ENCODE measurements at regions not wholly inside any gene's neighbourhood (a gene's known extent, or its start where the extent isn't known, plus 50 kb on each side); places are given as distances from the start of the nearest gene placed in this dataset.

DNA sequence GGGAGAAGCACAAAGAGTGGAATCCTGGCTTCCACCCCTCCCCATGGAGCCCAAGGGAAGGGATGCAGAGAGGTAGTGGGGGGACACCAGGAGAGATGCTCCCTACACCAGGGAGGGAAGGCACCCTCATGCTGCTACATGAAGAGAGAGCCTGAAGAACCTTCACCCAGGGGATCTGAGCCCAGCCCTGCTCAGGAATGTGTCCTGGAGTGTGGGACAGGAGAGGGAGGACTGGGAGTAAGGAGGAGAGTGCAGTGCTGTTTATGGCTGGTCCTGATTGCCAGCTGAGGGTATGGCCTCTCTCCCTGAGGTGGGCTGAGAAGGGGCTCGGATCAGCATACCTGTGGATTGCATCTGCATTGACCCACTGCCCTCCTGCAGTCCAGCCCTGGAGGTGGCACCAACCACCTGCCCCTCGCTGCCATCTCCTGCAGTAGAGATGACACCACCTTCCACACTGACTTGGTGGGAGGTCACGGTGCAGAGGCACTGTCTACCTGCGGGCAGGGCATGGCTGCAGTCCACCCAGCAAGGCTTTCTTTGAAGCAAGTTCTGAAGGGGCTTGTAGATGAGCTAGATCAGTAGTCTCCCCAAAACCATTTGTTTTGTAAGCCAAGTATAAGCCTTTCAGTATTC lies 114.9 kb upstream of the SLC25A48 start:
- Histone ChIP-seq H3K4me2 (ENCODE audit: insufficient read depth, low read length) (no peak overlapping the region), H3K36me3 (ENCODE audit: insufficient read depth, low read length) (no peaks in the 10 kb centered on the region), H3K27me3 (ENCODE audit: insufficient read depth, low read length) (peaks cover 25% of the 10 kb centered on the region), H3K27ac (ENCODE audit: low read depth, low read length) (no peak overlapping the region), H2AFZ (ENCODE audit: low read length) (no peak overlapping the region), H3K4me1 (ENCODE audit: insufficient read depth, low read length) (peaks cover 4% of the 10 kb centered on the region), H3K9me3 (ENCODE audit: low read depth, low read length) (no peaks in the 10 kb centered on the region), H3K4me3 (ENCODE audit: insufficient read depth, low read length) (no peak overlapping the region), H3K79me2 (ENCODE audit: insufficient read depth, low read length) (no peaks in the 10 kb centered on the region), H4K20me1 (ENCODE audit: insufficient read depth, low read length) (no peaks in the 10 kb centered on the region)
- no peak for DNase-seq (ENCODE audit: insufficient read length, low spot score, missing footprints)
- TF ChIP-seq, protein P1, sequence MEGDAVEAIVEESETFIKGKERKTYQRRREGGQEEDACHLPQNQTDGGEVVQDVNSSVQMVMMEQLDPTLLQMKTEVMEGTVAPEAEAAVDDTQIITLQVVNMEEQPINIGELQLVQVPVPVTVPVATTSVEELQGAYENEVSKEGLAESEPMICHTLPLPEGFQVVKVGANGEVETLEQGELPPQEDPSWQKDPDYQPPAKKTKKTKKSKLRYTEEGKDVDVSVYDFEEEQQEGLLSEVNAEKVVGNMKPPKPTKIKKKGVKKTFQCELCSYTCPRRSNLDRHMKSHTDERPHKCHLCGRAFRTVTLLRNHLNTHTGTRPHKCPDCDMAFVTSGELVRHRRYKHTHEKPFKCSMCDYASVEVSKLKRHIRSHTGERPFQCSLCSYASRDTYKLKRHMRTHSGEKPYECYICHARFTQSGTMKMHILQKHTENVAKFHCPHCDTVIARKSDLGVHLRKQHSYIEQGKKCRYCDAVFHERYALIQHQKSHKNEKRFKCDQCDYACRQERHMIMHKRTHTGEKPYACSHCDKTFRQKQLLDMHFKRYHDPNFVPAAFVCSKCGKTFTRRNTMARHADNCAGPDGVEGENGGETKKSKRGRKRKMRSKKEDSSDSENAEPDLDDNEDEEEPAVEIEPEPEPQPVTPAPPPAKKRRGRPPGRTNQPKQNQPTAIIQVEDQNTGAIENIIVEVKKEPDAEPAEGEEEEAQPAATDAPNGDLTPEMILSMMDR (IDR thresholded peaks at IDR 0.05; ENCODE audit: extremely low read depth, low read depth, low read length), result no peak

DNA sequence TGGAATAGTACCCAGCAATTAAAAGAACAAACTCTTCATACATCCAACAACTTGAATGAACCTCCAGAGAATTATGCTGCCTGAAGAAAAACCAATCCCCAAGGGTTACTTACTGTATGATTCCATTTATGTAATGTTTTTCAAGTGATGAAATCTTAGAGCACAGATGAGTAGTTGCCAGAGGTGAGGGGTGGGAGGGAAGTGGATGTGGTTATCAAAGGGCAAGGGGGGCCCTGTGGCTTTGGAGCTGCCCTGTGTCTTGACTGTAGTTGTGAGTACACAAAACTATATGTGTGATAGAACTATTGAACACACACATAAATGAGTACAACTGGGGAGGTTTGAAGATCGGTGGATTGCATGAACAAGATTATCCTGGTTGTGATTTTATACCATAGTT lies 115.8 kb upstream of the SLC25A48 start:
- Histone ChIP-seq H3K9me3 (ENCODE audit: low read depth, low read length) (no peaks in the 10 kb centered on the region), H3K27ac (ENCODE audit: low read depth, low read length) (no peak overlapping the region), H2AFZ (ENCODE audit: low read length) (no peak overlapping the region), H3K36me3 (ENCODE audit: insufficient read depth, low read length) (no peaks in the 10 kb centered on the region), H3K79me2 (ENCODE audit: insufficient read depth, low read length) (no peaks in the 10 kb centered on the region), H3K4me2 (ENCODE audit: insufficient read depth, low read length) (no peak overlapping the region), H3K4me3 (ENCODE audit: insufficient read depth, low read length) (no peak overlapping the region), H3K27me3 (ENCODE audit: insufficient read depth, low read length) (peaks cover 34% of the 10 kb centered on the region), H3K4me1 (ENCODE audit: insufficient read depth, low read length) (peaks cover 4% of the 10 kb centered on the region), H4K20me1 (ENCODE audit: insufficient read depth, low read length) (no peaks in the 10 kb centered on the region)
- TF ChIP-seq, protein P1 (IDR thresholded peaks at IDR 0.05; ENCODE audit: extremely low read depth, low read depth, low read length), result no peak
- no peak for DNase-seq (ENCODE audit: insufficient read length, low spot score, missing footprints)

DNA sequence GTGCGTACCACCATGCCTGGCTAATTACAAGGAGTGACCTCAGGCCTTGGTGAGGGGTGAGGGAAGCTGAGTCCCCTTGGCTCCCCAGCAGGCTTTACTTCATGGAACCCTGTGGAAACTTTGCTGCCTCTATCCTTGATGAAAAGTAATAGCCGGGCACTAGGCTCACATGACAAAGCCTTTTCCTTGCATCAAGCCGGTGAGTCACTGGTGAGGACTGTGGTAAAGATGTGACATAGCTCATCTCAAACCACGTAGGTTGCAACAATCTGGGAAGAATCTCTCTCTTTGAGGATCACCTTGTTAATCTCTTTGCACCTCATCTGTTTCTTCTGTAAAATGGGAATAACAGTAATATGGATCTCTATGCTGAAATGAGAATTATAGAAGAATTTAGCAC lies 116.3 kb upstream of the SLC25A48 start:
- Histone ChIP-seq H2AFZ (ENCODE audit: low read length) (no peak overlapping the region), H3K27me3 (ENCODE audit: insufficient read depth, low read length) (peaks cover 38% of the 10 kb centered on the region), H3K4me3 (ENCODE audit: insufficient read depth, low read length) (no peak overlapping the region), H3K9me3 (ENCODE audit: low read depth, low read length) (no peaks in the 10 kb centered on the region), H3K4me1 (ENCODE audit: insufficient read depth, low read length) (peaks cover 4% of the 10 kb centered on the region), H3K36me3 (ENCODE audit: insufficient read depth, low read length) (no peaks in the 10 kb centered on the region), H3K79me2 (ENCODE audit: insufficient read depth, low read length) (no peaks in the 10 kb centered on the region), H3K4me2 (ENCODE audit: insufficient read depth, low read length) (no peak overlapping the region), H4K20me1 (ENCODE audit: insufficient read depth, low read length) (no peaks in the 10 kb centered on the region), H3K27ac (ENCODE audit: low read depth, low read length) (no peak overlapping the region)
- DNase-seq (ENCODE audit: insufficient read length, low spot score, missing footprints), result no peak
- TF ChIP-seq, protein P1 (IDR thresholded peaks at IDR 0.05; ENCODE audit: extremely low read depth, low read depth, low read length), result no peak

DNA sequence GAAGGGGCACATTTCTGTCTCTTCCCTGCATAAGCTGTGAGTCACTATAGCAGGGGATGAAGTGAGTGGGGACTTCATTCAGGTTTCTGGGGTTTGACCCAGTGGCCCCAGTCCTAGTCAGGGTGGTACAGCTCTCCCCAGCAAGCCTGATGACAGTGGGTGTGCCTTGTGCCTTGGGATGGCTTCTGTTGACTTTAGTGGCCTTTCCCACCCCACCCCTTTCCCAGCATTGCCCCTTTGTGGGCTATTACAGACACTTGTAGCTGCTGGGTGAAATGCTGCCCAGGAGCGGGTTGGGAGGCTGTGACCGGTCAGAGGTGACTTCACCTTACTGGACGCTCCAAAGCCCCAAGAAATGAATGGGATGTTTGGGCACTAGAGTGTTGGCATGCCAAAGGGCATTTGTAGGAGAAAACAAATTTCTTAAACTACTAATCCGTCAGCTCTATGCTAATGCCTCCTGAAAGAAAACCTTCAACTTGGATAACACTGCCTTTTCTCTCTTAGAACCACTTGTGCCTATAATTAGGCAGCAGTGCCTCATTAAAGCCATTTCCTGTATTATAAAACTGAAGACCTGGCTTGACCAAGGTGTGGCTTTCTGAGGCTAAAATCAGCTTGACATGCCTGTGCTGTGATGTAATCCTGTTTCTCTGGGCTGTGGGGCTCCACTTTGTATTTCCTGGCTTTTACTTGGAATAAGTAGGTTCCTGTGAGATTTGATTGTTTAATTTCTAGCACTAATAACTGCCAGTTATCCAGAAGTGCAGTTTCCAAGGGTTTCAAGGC lies 119.0 kb upstream of the SLC25A48 start:
- Histone ChIP-seq H2AFZ (ENCODE audit: low read length) (no peak overlapping the region), H3K4me3 (ENCODE audit: insufficient read depth, low read length) (no peak overlapping the region), H3K4me2 (ENCODE audit: insufficient read depth, low read length) (no peak overlapping the region), H3K27me3 (ENCODE audit: insufficient read depth, low read length) (peaks cover 53% of the 10 kb centered on the region), H3K27ac (ENCODE audit: low read depth, low read length) (no peak overlapping the region), H4K20me1 (ENCODE audit: insufficient read depth, low read length) (no peaks in the 10 kb centered on the region), H3K79me2 (ENCODE audit: insufficient read depth, low read length) (no peaks in the 10 kb centered on the region), H3K36me3 (ENCODE audit: insufficient read depth, low read length) (no peaks in the 10 kb centered on the region), H3K4me1 (ENCODE audit: insufficient read depth, low read length) (peaks cover 4% of the 10 kb centered on the region), H3K9me3 (ENCODE audit: low read depth, low read length) (no peaks in the 10 kb centered on the region)
- TF ChIP-seq, protein P1 (IDR thresholded peaks at IDR 0.05; ENCODE audit: extremely low read depth, low read depth, low read length), result no peak
- no peak for DNase-seq (ENCODE audit: insufficient read length, low spot score, missing footprints)
